ENCODE measurements at regions not wholly inside any gene's neighbourhood (a gene's known extent, or its start where the extent isn't known, plus 50 kb on each side); places are given as distances from the start of the nearest gene placed in this dataset.
A peak's percentile ranks its signal among the peaks of the same experiment; 100 is the strongest.
"Not testable (repeated sequence)": the region's sequence is repeated elsewhere in the genome, so short reads cannot be mapped to it uniquely, and the experiment has no call there.

GRCh38 chr6:775863-776262, 82.9 kb upstream of the EXOC2 start:
- H3K4me3 ChIP-seq (replicated peaks in 1 of 4; ENCODE audit: control extremely low read depth in 1 of 4, insufficient read depth in 1 of 4, low read depth in 3 of 4, low read length in 4 of 4), result no peak overlapping the region
- DNase-seq (ENCODE audit: low read depth in 2 of 2), result no peak
- TF ChIP-seq, protein P1, sequence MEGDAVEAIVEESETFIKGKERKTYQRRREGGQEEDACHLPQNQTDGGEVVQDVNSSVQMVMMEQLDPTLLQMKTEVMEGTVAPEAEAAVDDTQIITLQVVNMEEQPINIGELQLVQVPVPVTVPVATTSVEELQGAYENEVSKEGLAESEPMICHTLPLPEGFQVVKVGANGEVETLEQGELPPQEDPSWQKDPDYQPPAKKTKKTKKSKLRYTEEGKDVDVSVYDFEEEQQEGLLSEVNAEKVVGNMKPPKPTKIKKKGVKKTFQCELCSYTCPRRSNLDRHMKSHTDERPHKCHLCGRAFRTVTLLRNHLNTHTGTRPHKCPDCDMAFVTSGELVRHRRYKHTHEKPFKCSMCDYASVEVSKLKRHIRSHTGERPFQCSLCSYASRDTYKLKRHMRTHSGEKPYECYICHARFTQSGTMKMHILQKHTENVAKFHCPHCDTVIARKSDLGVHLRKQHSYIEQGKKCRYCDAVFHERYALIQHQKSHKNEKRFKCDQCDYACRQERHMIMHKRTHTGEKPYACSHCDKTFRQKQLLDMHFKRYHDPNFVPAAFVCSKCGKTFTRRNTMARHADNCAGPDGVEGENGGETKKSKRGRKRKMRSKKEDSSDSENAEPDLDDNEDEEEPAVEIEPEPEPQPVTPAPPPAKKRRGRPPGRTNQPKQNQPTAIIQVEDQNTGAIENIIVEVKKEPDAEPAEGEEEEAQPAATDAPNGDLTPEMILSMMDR (conservative IDR thresholded peaks at IDR 0.05 in 1 of 2, IDR thresholded peaks at IDR 0.05 in 1 of 2; ENCODE audit: low read depth in 1 of 2, low read length in 2 of 2), result no peak
- TF ChIP-seq EZH2 (IDR thresholded peaks at IDR 0.05; ENCODE audit: low read length, missing control alignments), result no peak

GRCh38 chr6:771683-772082, 78.7 kb upstream of the EXOC2 start:
- H2AFZ ChIP-seq (ENCODE audit: low read length); H3K79me2 ChIP-seq (ENCODE audit: control insufficient read depth, insufficient read depth, low read length); H3K4me3 ChIP-seq (replicated peaks in 1 of 4; ENCODE audit: control extremely low read depth in 1 of 4, insufficient read depth in 1 of 4, low read depth in 3 of 4, low read length in 4 of 4); H3K4me1 ChIP-seq (ENCODE audit: control insufficient read depth, extremely low read depth, insufficient read depth, low read length); DNase-seq (ENCODE audit: low read depth in 2 of 2); H3K27ac ChIP-seq (ENCODE audit: insufficient read depth, low read length); H3K9ac ChIP-seq (ENCODE audit: insufficient read depth, low read length); H4K20me1 ChIP-seq (ENCODE audit: control insufficient read depth, extremely low read depth, insufficient read depth, low read length); H3K9me3 ChIP-seq (ENCODE audit: control insufficient read depth, insufficient read depth, low read depth, low read length); H3K36me3 ChIP-seq (ENCODE audit: control insufficient read depth, insufficient read depth, low read length); H3K27me3 ChIP-seq (ENCODE audit: control insufficient read depth, insufficient read depth, low read length); H3K4me2 ChIP-seq (ENCODE audit: extremely low read depth, insufficient read depth, low read length): not testable (repeated sequence)

More at GRCh38 chr6:775863-776262, 82.9 kb upstream of the EXOC2 start:
- H3K9me3 ChIP-seq (ENCODE audit: control insufficient read depth, insufficient read depth, low read depth, low read length), result no peaks in the 10 kb centered on the region
- no peak overlapping the region for H3K9ac ChIP-seq (ENCODE audit: insufficient read depth, low read length)
- H3K4me2 ChIP-seq (ENCODE audit: extremely low read depth, insufficient read depth, low read length), result no peak overlapping the region
- peaks cover 3% of the 10 kb centered on the region for H3K27me3 ChIP-seq (ENCODE audit: control insufficient read depth, insufficient read depth, low read length)
- no peak overlapping the region for H2AFZ ChIP-seq (ENCODE audit: low read length)
- no peak overlapping the region for H3K27ac ChIP-seq (ENCODE audit: insufficient read depth, low read length)
- H3K4me1 ChIP-seq (ENCODE audit: control insufficient read depth, extremely low read depth, insufficient read depth, low read length), result no peaks in the 10 kb centered on the region
- H3K36me3 ChIP-seq (ENCODE audit: control insufficient read depth, insufficient read depth, low read length), result no peaks in the 10 kb centered on the region
- no peaks in the 10 kb centered on the region for H4K20me1 ChIP-seq (ENCODE audit: control insufficient read depth, extremely low read depth, insufficient read depth, low read length)
- H3K79me2 ChIP-seq (ENCODE audit: control insufficient read depth, insufficient read depth, low read length), result no peaks in the 10 kb centered on the region

DNA sequence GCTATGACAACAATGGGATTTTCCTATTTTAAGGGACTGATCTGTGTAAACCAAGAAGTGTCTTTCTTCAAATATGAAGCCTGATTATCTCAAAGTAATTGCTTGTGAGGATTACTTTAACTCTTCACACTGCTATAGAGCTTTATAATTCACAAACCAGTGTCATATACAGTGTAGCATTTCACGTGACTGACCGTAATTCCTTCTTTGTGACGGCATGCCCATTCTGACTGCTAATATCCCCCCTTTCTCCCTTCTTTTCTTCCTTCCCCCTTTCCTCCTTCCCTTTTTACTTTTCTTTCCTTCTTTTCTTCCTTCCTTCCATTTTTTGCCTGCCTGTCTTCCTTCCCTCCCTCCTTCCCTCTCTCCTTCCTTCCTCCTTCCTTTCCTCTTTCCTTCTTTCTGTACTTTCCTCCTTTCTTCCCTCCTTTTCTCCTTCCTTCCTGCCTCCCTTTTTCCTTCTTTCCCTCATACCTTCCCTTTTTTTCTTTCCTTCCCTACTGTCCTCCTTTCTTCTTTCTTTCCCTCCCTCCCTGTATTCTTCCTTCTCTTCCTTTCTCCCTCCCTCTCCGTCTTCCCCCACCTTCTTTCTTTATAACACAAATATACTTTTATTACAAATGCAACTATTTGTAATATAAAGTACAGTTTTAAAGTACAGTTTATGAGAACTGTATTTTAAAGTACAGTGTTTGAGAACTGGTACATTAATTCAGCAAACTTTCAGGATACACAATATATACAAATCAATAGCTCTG, 75.0 kb upstream of the EXOC2 start:
- TF ChIP-seq EZH2 (IDR thresholded peaks at IDR 0.05; ENCODE audit: low read length, missing control alignments), result no peak
- TF ChIP-seq, protein P1 (conservative IDR thresholded peaks at IDR 0.05 in 1 of 2, IDR thresholded peaks at IDR 0.05 in 1 of 2; ENCODE audit: low read depth in 1 of 2, low read length in 2 of 2), result no peak
- Histone ChIP-seq H3K9ac (ENCODE audit: insufficient read depth, low read length) (no peak overlapping the region), H3K27ac (ENCODE audit: insufficient read depth, low read length) (no peak overlapping the region), H4K20me1 (ENCODE audit: control insufficient read depth, extremely low read depth, insufficient read depth, low read length) (no peaks in the 10 kb centered on the region), H3K4me2 (ENCODE audit: extremely low read depth, insufficient read depth, low read length) (no peak overlapping the region), H3K79me2 (ENCODE audit: control insufficient read depth, insufficient read depth, low read length) (no peaks in the 10 kb centered on the region), H3K27me3 (ENCODE audit: control insufficient read depth, insufficient read depth, low read length) (no peaks in the 10 kb centered on the region), H2AFZ (ENCODE audit: low read length) (peak overlapping the region; percentile 23), H3K4me3 (replicated peaks in 1 of 4; ENCODE audit: control extremely low read depth in 1 of 4, insufficient read depth in 1 of 4, low read depth in 3 of 4, low read length in 4 of 4) (no peak overlapping the region), H3K4me1 (ENCODE audit: control insufficient read depth, extremely low read depth, insufficient read depth, low read length) (peaks cover 2% of the 10 kb centered on the region), H3K9me3 (ENCODE audit: control insufficient read depth, insufficient read depth, low read depth, low read length) (no peaks in the 10 kb centered on the region), H3K36me3 (ENCODE audit: control insufficient read depth, insufficient read depth, low read length) (no peaks in the 10 kb centered on the region)
- no peak for DNase-seq (ENCODE audit: low read depth in 2 of 2)
